Skin of body (tissue), 1 donor: ENCODE measurements at regions not wholly inside any gene's neighbourhood (a gene's known extent, or its start where the extent isn't known, plus 50 kb on each side); places are given as distances from the start of the nearest gene placed in this dataset.

Experiments used
- DNase-seq: peaks from one replicate; lab custom pipeline; 2025; lab: John Stamatoyannopoulos, UW

DNA sequence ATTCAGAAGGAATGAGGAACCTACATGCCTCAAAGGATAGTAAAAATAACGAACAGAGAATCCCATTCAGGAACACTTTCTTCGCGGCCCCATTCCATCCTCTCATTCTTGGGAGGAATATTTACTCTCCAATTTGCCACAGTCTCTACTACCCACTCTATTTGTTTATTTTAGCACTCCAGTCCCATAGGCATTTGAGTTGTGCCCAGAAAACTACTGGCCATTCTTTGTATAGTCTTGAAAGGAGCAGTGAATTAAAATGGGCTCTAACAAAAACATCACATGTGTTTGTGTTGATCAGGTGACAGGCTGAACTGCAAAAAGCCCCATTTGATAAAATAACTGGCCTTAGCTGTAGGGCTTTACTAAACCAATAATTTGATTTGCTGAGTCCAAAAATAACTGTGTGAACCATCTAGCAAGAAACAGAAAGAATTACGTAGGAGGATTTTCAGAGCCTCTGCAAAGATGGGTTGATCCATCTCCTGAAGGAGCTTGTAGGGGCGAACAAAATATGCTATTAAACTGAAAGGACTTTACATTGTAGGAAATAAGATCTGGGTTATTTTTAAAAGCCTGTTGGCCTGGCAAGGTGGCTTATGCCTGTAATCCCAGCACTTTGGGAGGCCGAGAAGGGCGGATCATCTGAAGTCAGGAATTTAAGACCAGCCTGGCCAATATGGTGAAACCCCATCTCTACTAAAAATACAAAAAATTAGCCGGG lies 142.3 kb upstream of the CPNE8 start:
- DNase-seq: no peak

DNA sequence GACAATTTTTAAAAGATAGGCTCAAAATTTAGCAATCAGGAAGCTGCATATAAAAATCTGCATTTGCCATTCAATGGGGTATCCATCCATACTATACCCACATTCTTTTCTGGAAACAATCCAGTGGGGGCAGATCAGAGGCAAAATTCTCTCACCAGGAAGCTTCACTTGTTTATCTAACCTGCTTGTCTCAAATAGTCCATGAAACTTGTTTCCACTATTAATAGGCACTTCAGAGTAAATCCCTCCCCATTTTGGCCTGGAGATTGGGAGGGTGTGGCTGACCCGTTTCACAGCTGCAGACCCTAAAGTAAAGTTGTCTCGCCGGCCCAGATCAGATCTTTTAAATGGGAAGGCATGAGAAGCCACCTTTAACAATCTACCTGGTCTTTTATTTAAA lies 139.4 kb upstream of the CPNE8 start:
- DNase-seq: no peak

DNA sequence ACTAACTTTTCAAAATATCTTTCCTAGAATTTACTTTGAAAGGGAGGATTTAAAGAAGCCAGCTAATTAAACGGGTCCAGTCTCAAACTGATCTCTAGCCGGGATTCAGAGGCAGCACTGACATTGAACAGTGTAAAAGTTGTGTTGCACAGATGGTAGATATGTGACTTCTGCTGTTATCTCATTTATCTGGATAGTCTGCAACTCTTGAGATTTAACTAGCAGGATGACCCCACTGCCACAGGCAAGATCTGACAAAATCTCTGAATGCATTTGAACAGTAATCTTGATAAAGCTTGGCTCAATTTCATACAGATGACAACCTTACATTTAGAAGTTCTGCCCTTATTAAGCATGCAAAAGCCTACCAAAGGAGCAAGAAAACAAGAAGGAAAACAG lies 138.0 kb upstream of the CPNE8 start:
- no peak for DNase-seq

DNA sequence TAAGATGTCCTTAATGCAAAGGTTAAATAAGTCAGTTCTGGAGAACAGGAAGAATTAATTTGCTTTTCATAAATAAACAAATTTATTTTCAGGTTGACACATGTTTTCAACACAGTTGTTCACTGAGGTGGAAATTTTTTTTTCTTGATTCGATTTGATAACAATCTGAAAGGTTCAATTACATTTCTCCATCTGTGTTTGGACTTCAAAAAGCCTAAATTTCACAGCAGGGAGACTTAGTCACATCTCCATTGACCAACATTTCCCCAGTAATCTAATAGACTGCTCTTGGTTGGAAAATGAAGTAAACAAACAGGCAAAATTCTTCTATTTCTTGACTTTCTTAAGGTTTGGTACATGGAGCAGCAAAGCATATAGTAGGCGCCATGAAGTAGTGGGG lies 134.9 kb upstream of the CPNE8 start:
- no peak for DNase-seq

DNA sequence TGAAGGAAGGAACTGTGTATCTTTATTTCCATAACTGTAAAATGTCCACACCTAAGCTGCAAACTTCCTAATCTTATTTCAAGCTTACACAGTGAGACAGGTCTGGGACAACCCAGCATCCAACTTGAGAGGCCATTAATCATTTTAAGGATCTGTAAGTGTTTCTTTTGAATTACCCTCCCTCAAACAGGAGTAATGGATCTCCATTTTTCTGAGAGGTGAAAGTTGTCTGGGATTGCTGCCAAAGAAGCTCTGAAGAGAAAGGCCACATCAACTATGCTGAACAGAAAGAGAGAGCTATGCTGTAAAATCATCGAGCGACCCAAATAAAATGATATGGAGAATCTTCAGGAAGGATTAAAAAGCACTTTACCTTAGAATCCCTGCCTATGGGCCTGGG lies 131.7 kb upstream of the CPNE8 start:
- DNase-seq: no peak

DNA sequence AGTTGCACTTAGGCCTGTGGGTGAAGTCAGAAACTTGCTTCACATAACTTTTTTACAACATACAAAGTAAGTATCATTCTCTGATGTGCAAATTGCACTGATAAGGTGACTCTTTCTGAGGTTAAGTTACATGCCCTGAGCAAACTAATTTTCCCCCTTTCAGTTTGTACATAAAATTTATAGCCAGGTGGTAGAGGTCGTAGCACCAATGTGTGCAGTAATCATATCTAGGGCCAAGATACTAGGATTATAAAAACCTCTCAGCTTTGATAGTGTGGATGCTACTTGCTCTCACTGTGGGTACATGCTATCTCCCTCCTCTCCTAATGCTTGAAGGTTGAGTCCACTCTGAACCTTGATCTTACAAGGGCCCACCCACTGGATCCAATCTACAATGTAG lies 130.7 kb upstream of the CPNE8 start:
- no peak for DNase-seq

DNA sequence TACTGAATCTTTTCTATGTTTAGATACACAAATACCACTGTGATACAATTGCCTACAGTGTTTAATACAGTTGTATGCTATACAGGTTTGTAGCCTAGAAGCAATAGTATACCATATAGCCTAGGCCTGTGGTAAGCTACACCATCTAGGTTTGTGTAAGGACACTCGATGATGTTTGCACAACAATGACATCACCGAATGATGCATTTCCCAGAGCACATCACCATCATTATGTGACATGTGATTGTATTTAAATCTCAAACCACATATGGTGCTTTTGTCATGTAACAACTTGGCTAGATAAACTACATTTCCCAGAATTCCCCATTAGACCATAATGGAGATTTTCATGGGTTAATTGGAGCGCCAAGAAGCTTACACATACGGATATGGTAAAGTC lies 128.4 kb upstream of the CPNE8 start:
- DNase-seq: no peak

DNA sequence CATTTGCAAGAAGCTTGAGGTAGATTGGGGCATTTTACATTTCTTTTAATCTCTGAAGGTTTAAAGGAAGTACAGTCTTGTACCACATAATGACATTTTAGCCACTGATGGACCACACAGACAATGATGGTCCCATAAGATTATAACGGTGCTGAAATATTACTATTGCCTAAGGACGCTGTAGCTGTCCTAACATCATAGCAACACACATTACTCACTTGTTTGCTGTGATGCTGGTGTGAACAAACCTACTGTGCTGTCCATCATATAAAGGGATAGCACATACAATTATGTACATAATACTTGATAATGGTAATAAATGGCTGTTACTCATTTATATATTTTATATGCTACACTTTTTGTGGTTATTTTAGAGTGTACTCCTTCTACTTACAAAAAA lies 127.1 kb upstream of the CPNE8 start:
- no peak for DNase-seq

DNA sequence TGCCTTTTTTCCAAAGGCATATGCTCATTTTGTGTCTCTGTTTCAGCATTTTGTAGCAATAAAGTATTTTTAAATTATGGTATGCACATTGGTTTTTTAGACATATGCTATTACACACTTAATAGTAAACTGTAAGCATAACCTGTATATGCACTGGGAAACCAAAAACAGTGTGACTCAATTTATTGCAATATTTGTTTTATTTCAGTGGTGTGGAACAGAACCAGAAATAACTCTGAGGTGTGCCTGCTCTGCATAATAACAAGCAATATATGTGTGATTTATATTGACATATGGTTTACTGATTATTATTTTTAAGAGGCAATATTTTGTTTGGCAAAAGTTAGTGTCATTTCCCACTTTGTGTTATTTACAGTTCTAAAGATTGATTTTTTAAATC lies 126.6 kb upstream of the CPNE8 start:
- DNase-seq: no peak

DNA sequence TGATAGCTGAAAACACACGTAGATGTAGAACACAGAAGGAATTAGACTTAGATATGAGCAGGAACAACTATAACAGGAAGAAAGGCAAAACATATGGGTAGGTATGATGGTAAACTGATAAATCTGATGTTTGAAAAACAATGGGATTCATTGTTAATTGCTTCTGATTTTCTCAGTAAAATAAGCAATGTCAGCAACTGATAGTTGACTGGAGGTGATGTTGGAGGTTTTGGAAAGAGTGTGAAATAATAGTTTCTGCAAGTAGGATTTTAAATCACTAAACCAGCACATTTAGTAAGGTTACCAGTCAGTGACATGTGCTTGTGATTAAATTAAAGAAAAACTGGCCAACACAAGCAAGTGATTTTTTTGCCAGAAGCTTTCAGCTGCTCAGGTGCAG lies 123.0 kb upstream of the CPNE8 start:
- no peak for DNase-seq

DNA sequence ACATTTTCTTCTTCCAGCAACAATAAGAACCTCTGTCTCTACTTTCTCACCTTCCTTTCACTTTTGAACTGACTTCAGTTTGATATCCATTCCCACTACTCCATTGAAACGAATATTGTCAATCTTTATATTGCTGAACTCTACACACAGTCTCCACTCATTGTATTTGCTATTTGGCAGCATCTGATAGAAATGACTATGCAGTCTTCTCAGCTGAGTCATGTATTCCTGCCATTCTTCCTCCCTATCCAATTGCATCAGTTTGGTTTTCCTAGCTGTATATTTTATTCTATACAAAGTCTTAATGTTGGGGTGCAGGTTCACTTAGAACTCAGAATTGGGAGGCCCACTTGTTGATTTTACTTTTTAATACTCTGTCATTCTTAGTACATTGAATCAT lies 107.5 kb upstream of the CPNE8 start:
- DNase-seq: no peak

DNA sequence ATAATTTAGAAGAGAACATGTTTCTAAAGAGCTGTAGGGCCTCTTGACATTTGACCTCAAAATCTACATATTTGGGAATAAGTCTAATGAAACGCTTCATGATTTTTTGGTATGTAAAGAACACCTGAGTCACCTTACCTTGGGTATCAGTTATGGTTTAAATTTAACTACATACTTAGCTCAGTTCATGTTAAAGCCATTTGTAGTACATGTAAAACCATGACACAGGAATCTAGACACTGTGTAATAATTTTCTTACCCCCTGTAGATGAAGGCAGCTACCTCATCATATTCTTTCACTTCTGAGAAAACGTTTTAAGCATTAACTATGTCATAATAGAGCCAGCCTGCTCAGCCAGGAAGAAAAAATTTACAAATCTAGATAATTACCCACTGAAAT lies 105.8 kb upstream of the CPNE8 start:
- DNase-seq: no peak

DNA sequence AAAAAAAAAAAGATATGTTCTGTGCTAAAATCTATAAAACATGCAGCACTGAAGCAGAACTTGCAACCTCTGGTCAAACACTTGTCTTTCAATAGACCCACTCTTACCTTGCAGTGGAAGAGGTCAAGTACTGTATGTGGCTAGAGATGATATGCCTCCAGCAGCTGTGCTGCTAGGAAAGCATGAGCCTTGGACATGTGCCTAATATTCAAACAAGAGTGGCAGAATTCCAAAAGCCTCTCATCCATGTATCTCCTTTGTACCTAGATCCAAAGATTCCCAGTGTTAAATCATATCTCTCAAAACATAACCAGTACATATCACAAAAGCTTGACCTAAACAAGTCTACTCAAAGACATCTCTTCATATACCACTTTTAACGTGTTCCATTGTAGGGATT lies 105.0 kb upstream of the CPNE8 start:
- DNase-seq: no peak

DNA sequence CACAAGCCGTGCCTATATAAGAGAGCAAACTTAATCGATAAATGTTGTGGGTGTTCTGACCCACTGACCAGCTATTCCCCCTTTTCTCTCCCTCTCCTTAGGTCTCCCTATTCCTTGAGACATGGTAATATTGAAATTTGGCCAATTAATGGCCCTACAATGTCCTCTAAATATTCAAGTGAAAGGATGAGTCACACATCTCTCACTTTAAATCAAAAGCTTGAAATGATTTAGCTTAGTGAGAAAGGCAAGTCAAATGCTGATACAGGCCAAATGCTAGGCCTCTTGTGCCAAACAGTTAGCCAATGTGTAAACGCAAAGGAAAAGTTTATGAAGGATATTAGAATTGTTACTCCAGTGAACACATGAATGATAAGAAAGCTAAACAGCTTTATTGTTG lies 102.2 kb upstream of the CPNE8 start:
- DNase-seq: no peak

DNA sequence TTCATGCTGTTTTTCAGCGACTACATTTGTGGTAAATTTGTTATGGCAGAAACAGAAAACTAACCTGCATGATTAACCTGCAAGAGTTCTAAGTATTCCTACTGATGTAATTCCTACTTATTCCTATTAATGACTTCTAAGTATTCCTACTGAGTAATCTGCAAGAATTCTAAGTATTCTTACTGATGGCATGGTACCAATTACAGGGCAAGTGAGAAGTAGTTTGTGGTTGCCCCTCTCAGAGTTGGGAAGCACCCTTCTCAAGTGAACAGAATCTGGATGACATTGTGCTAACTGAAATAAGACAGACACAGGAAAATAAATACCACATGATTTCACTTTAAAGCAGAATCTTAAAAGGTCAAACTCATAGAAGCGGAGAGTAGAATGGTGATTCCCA lies 100.9 kb upstream of the CPNE8 start:
- no peak for DNase-seq

DNA sequence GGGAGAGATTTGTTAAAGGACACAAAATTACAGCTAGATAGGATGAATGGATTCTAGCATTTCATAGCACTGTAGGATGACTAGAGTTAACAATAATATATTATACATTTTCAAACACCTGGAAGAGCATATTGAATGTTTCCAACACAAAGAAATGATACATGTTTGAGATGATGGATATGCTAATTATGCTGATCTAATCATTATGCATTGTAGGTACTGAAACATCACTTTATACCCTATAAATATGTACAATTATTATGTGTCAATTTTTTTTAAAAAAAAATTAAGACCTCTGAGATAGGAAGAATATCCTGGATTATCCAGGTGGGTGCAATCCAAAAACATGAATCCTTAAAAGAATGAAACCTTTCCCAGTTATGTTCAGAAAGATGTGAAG lies 100.3 kb upstream of the CPNE8 start:
- no peak for DNase-seq

DNA sequence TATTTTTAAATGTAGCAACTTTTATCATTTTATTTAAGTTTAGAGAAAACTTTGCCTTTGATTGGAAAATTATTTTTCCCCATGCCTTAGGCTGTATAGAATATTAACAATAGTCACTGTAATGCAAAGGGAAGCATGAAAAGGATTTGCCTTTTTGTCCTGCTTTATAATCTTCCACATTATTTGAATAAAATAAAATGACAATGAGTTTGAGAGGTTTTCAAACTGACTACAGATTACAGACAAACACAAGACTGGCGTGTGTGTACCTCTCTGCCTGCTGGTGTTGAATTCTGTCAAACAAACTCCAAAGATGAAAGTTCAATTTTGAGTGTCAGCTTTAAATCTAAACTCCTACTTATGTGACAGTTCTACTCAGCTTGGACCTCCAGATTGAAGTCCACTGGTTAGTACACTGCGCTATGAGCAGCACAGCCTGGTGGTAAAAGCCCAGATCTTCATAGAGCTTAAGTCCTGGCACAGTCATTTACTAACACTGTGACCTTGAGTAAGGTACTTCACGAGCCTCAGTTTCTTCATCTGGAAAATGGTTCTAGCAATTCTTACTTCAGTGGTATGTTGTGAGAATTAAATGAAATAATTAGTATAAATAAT lies 98.3 kb upstream of the CPNE8 start:
- no peak for DNase-seq

DNA sequence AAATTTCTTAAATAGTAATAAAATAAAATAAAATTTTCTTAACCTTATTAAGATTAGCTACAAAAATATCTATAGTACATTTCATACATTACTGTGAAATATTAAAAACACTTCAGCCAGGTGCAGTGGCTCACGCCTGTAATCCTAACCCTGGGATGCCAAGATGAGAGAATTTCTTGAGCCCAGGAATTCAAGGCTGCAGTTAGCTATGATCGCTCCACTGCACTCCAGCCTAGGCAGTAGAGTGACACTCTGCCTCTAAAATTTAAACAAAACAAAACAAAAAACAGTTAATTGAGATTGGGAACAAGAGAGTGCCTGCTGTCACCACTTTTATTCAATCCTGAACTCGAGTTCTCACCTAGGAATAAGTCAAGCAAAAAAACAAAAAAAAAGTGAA lies 95.0 kb upstream of the CPNE8 start:
- DNase-seq: no peak

DNA sequence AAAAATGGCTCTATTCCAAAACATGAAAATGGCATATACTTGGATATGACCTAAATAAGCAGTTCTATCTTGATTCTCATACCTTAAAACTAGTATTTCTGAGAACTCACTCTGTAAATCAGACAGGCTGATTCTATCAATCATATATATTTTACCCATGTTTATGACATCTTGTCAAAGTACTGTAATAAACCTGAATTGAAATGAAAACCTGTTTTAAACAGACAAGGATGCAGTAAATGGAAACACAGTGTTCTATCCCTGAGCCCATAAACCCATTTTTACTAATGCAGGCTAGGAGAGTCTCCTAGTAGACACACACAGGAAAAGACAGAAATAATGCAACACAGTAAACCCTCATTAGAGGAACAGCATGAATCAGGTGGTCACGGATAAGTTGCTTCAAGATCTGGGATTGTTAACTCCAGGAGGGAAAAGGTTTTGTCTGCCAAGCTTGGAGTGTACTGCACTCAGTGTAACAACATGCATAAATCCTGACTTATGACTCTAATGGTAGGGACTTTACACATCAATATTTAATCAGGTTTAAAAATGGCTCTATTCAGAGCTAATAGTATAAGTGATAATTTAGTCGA lies 93.6 kb upstream of the CPNE8 start:
- no peak for DNase-seq

DNA sequence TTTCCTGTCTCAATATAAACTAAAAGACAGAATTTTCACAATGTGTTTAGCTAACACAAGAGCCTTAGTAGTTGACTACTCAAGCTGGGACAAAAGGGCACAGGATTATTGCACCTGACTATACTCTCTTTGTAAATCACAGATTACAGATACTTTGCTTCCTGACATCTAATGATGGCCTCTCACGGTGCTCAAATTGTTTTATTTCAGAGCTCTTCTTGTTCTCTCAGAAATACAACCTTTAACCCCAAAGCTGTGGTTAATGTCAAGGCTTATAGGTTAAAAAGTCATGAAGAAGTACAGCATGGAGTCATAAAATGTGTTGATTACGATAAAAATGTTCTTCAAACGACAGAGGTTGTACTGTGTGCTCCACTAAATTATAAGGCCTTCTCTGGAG lies 89.9 kb upstream of the CPNE8 start:
- no peak for DNase-seq

DNA sequence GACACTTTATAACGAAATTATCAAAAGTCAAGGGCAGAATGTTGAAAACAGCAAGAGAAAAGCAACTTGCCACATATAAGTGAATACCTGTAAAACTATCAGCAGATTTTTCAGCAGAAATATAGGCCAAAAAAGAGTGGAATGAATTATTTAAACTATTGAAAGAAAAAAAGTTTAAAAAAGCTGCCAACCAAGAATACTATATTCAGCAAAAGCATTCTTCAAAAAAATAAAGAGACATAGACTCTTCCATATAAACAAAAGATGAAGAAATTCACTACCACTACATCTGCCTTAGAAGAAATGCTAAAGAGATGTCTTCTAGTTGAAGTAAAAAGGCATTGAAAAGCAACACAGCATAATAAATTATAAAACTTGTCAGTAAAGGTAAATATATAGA lies 80.6 kb upstream of the CPNE8 start:
- no peak for DNase-seq

DNA sequence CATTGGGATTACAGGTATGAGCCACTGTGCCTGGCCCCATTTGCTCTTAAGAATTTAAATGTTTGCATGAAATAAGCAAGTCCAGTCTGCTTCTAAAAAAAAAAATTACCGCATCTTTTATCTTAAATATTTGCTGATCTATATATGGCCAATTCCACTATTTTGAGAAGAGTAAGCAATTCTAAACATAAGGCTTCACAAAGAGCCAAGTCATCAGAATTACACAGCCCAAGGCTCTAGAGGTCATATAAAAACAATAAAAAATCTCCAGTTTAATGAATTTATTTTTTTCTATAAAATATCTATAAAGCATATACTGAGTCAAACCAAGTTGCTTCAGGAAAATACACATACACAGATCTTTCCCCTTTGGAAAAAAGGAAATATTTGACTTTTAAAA lies 79.0 kb upstream of the CPNE8 start:
- DNase-seq: no peak

DNA sequence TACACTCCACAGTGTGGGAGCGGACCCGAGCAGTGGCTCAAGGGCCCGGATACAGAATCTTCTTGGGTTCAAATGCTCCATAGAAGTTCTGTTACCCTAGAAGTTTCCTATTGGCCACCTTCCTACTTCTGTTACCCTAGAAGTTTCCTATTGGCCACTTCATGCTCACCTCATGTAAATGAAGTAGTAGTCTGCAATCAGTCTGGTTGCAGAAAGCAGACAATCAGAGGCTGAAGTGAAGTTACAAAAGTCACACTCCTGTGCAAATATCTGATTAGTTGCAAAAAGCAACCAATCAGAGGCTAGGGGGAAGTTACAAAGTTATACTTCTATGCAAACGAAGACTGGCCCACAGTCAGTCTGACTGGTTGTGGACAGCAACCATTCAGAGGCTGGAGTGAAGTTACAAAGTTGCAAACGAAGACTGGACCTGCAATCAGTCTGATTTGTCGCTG lies 77.8 kb upstream of the CPNE8 start:
- DNase-seq: no peak
